Neuronal stem cell (in vitro differentiated cells): ENCODE measurements at regions not wholly inside any gene's neighbourhood (a gene's known extent, or its start where the extent isn't known, plus 50 kb on each side); places are given as distances from the start of the nearest gene placed in this dataset.

Source experiments
- DNase-seq: peaks from one replicate; pipeline ENCODE4 v3.0.0-alpha.2; 2013; ENCODE audit warnings: low spot score
- H2AFZ ChIP-seq: one replicate; pipeline ENCODE4 v1.6.1; 2013; ENCODE audit warnings: mild to moderate bottlenecking, low read length, inconsistent platforms
- H2AK5ac ChIP-seq: 2 replicates; pipeline ENCODE4 v1.6.1; 2013; ENCODE audit warnings: low read depth, mild to moderate bottlenecking, inconsistent platforms, low read length, moderate library complexity, mixed read lengths
- H2BK120ac ChIP-seq: 2 replicates; pipeline ENCODE4 v1.6.1; 2013; ENCODE audit warnings: low read depth, mild to moderate bottlenecking, inconsistent platforms, low read length, moderate library complexity, mixed read lengths
- H2BK12ac ChIP-seq: one replicate; pipeline ENCODE4 v1.6.1; 2013; ENCODE audit warnings: low read length, inconsistent platforms
- H2BK15ac ChIP-seq: 2 replicates; pipeline ENCODE4 v1.6.1; 2013; ENCODE audit warnings: mild to moderate bottlenecking, low read length, inconsistent platforms, mixed read lengths
- H2BK5ac ChIP-seq: one replicate; pipeline ENCODE4 v1.6.1; 2013; ENCODE audit warnings: inconsistent platforms, mild to moderate bottlenecking, low read length, moderate library complexity
- H3K14ac ChIP-seq: one replicate; pipeline ENCODE4 v1.6.1; 2013; ENCODE audit warnings: low read length, inconsistent platforms
- H3K18ac ChIP-seq: 2 replicates; pipeline ENCODE4 v1.6.1; 2013; ENCODE audit warnings: low read length, inconsistent platforms
- H3K23ac ChIP-seq: 2 replicates; pipeline ENCODE4 v1.6.1; 2013; ENCODE audit warnings: low read depth, mild to moderate bottlenecking, mixed read lengths, low read length, inconsistent platforms; ENCODE audit not compliant: poor library complexity
- H3K27ac ChIP-seq: replicated peaks from 3 replicates; pipeline ENCODE4 v1.5.1; 2013; ENCODE audit warnings: low read length, inconsistent platforms
- H3K27me3 ChIP-seq, 3 experiments: 2 replicates each; pipeline ENCODE4 v1.6.1; 2013; ENCODE audit warnings: low read length in 3 of 3, mild to moderate bottlenecking in 2 of 3, inconsistent platforms in 1 of 3, low read depth in 1 of 3, mixed read lengths in 1 of 3, moderate library complexity in 1 of 3; ENCODE audit not compliant: control insufficient read depth in 3 of 3, insufficient read depth in 3 of 3
- H3K36me3 ChIP-seq, 2 donors: replicated peaks in 1 of 2; 2 replicates each; pipeline ENCODE4 v1.6.1; 2013; ENCODE audit warnings: low read length in 2 of 2; ENCODE audit not compliant: control insufficient read depth in 2 of 2, insufficient read depth in 2 of 2
- H3K4ac ChIP-seq: 2 replicates; pipeline ENCODE4 v1.6.1; 2013; ENCODE audit warnings: inconsistent platforms, mild to moderate bottlenecking, low read length, moderate library complexity
- H3K4me1 ChIP-seq, 2 donors: 1 replicate in 1 of 2; 2 replicates in 1 of 2; pipeline ENCODE4 v1.6.1; 2013; ENCODE audit warnings: low read length in 2 of 2, low read depth in 1 of 2; ENCODE audit not compliant: control insufficient read depth in 2 of 2, insufficient read depth in 1 of 2
- H3K4me2 ChIP-seq: one replicate; pipeline ENCODE4 v1.6.1; 2013; ENCODE audit warnings: mild to moderate bottlenecking, low read length, inconsistent platforms; ENCODE audit not compliant: insufficient read depth, poor library complexity, severe bottlenecking
- H3K4me3 ChIP-seq, 2 donors: 2 replicates each; pipeline ENCODE4 v1.5.1; 2013; ENCODE audit warnings: low read length in 2 of 2, mild to moderate bottlenecking in 2 of 2, inconsistent platforms in 1 of 2, moderate library complexity in 1 of 2
- H3K79me1 ChIP-seq: one replicate; pipeline ENCODE4 v1.6.1; 2013; ENCODE audit warnings: low read depth, mild to moderate bottlenecking, inconsistent platforms, low read length, moderate library complexity
- H3K9ac ChIP-seq: one replicate; pipeline ENCODE4 v1.6.1; 2013; ENCODE audit warnings: mild to moderate bottlenecking, low read depth, low read length, inconsistent platforms; ENCODE audit not compliant: poor library complexity
- H3K9me3 ChIP-seq, 2 donors: replicated peaks in 1 of 2; 2 replicates each; pipeline versions ENCODE3 to v1.6.1; 2013; ENCODE audit warnings: low read length in 2 of 2, mild to moderate bottlenecking in 2 of 2, inconsistent platforms in 1 of 2, low read depth in 1 of 2, mixed read lengths in 1 of 2, moderate library complexity in 1 of 2; ENCODE audit not compliant: control insufficient read depth in 2 of 2, insufficient read depth in 1 of 2
- H4K8ac ChIP-seq: one replicate; pipeline ENCODE4 v1.6.1; 2013; ENCODE audit warnings: low read depth, mild to moderate bottlenecking, inconsistent platforms, low read length, moderate library complexity
- H4K91ac ChIP-seq: one replicate; pipeline ENCODE4 v1.6.1; 2013; ENCODE audit warnings: low read length, low read depth, mild to moderate bottlenecking, inconsistent platforms; ENCODE audit not compliant: poor library complexity
- WGBS, 2 donors: extraction: QIAGEN DNeasy Blood & Tissue Kit; methylation state at CpG; one replicate each; pipeline ENCODE4 v1.1.7; 2013; ENCODE audit warnings: missing lambda C conversion rate in 2 of 2, mixed read lengths in 1 of 2; ENCODE audit not compliant: insufficient read length in 2 of 2, insufficient replicate concordance in 1 of 2; ENCODE audit errors: extremely low coverage in 2 of 2; 5-methylcytosine and 5-hydroxymethylcytosine counted together

- no peak overlapping the region for H3K4me3 ChIP-seq
- H3K27me3 ChIP-seq, result no peaks in the 10 kb centered on the region
- H4K91ac ChIP-seq, result no peak overlapping the region
- H3K14ac ChIP-seq, result no peak overlapping the region
- H3K23ac ChIP-seq, result no peak overlapping the region
- no peak for DNase-seq
- no peak overlapping the region for H2BK12ac ChIP-seq
- H2BK120ac ChIP-seq, result no peak overlapping the region
- H2BK15ac ChIP-seq, result no peak overlapping the region
- no peak overlapping the region for H2AK5ac ChIP-seq
- no peaks in the 10 kb centered on the region for H3K4me1 ChIP-seq
- H3K4ac ChIP-seq, result no peak overlapping the region
- no peak overlapping the region for H2BK5ac ChIP-seq
- no peak overlapping the region for H4K8ac ChIP-seq
- no peaks in the 10 kb centered on the region for H3K79me1 ChIP-seq
- no CpG with 5 or more reads among the region's 8 CpGs for WGBS, 2 donors
- H2AFZ ChIP-seq, result no peak overlapping the region
- no peaks in the 10 kb centered on the region for H3K36me3 ChIP-seq
- H3K27ac ChIP-seq, result no peak overlapping the region
- H3K9me3 ChIP-seq, result no peaks in the 10 kb centered on the region
- no peak overlapping the region for H3K4me2 ChIP-seq
- no peak overlapping the region for H3K9ac ChIP-seq
- H3K18ac ChIP-seq, result no peak overlapping the region
Observed at GRCh38 chr2:196247114-196247975, 76.0 kb upstream of the STK17B start.

GRCh38 chr2:196247976-196248280 is 76.5 kb upstream of the STK17B start:
- Histone ChIP-seq H3K79me1 (no peaks in the 10 kb centered on the region), H3K9ac (no peak overlapping the region), H2BK12ac (no peak overlapping the region), H3K27me3 (no peaks in the 10 kb centered on the region), H4K91ac (no peak overlapping the region), H2AFZ (no peak overlapping the region), H2BK120ac (no peak overlapping the region), H3K4me3 (no peak overlapping the region), H2AK5ac (no peak overlapping the region), H3K4ac (no peak overlapping the region), H3K36me3 (no peaks in the 10 kb centered on the region), H3K27ac (no peak overlapping the region), H3K18ac (no peak overlapping the region), H3K14ac (no peak overlapping the region), H2BK15ac (no peak overlapping the region), H2BK5ac (no peak overlapping the region), H3K4me1 (no peaks in the 10 kb centered on the region), H3K4me2 (no peak overlapping the region), H3K9me3 (no peaks in the 10 kb centered on the region), H4K8ac (no peak overlapping the region), H3K23ac (no peak overlapping the region)
- WGBS, 2 donors, result no CpG with 5 or more reads among the region's 3 CpGs
- DNase-seq, result no peak

- H3K4me1 ChIP-seq, result no peaks in the 10 kb centered on the region
- H3K27ac ChIP-seq, result no peak overlapping the region
- no peak overlapping the region for H2BK12ac ChIP-seq
- H3K4ac ChIP-seq, result no peak overlapping the region
- H3K4me3 ChIP-seq, result no peak overlapping the region
- no peaks in the 10 kb centered on the region for H3K27me3 ChIP-seq
- no peak overlapping the region for H3K18ac ChIP-seq
- no peak overlapping the region for H2BK15ac ChIP-seq
- H2AK5ac ChIP-seq, result no peak overlapping the region
- no peak overlapping the region for H3K14ac ChIP-seq
- no peak overlapping the region for H2BK120ac ChIP-seq
- no CpG with 5 or more reads among the region's 1 CpG for WGBS, 2 donors
- H2BK5ac ChIP-seq, result no peak overlapping the region
- no peak overlapping the region for H3K4me2 ChIP-seq
- peaks cover 0 to 1% of the 10 kb centered on the region in 2 donors for H3K36me3 ChIP-seq
- no peaks in the 10 kb centered on the region for H3K79me1 ChIP-seq
- no peak for DNase-seq
- no peak overlapping the region for H3K9ac ChIP-seq
- H2AFZ ChIP-seq, result no peak overlapping the region
- H4K91ac ChIP-seq, result no peak overlapping the region
- H3K23ac ChIP-seq, result no peak overlapping the region
- no peaks in the 10 kb centered on the region for H3K9me3 ChIP-seq
- H4K8ac ChIP-seq, result no peak overlapping the region
Observed at GRCh38 chr2:196248467-196249094, 77.2 kb upstream of the STK17B start.

- no peak overlapping the region for H2BK12ac ChIP-seq
- H3K18ac ChIP-seq, result no peak overlapping the region
- no peak overlapping the region for H4K91ac ChIP-seq
- no peaks in the 10 kb centered on the region for H3K9me3 ChIP-seq
- no peak overlapping the region for H4K8ac ChIP-seq
- peaks cover 0 to 3% of the 10 kb centered on the region in 2 donors for H3K36me3 ChIP-seq
- no peaks in the 10 kb centered on the region for H3K79me1 ChIP-seq
- H2BK120ac ChIP-seq, result no peak overlapping the region
- H2BK15ac ChIP-seq, result no peak overlapping the region
- no peak overlapping the region for H3K4me2 ChIP-seq
- no peak overlapping the region for H2AFZ ChIP-seq
- H3K4me1 ChIP-seq, result no peaks in the 10 kb centered on the region
- no peak overlapping the region for H2BK5ac ChIP-seq
- H2AK5ac ChIP-seq, result no peak overlapping the region
- H3K14ac ChIP-seq, result no peak overlapping the region
- H3K27ac ChIP-seq, result no peak overlapping the region
- WGBS, 2 donors, result no CpG with 5 or more reads among the region's 1 CpG
- no peak for DNase-seq
- H3K4me3 ChIP-seq, result no peak overlapping the region
- no peak overlapping the region for H3K4ac ChIP-seq
- no peak overlapping the region for H3K23ac ChIP-seq
- no peaks in the 10 kb centered on the region for H3K27me3 ChIP-seq
- H3K9ac ChIP-seq, result no peak overlapping the region
Observed at GRCh38 chr2:196249171-196249570, 77.8 kb upstream of the STK17B start.
